ENCODE measurements at regions not wholly inside any gene's neighbourhood (a gene's known extent, or its start where the extent isn't known, plus 50 kb on each side); places are given as distances from the start of the nearest gene placed in this dataset.

DNA sequence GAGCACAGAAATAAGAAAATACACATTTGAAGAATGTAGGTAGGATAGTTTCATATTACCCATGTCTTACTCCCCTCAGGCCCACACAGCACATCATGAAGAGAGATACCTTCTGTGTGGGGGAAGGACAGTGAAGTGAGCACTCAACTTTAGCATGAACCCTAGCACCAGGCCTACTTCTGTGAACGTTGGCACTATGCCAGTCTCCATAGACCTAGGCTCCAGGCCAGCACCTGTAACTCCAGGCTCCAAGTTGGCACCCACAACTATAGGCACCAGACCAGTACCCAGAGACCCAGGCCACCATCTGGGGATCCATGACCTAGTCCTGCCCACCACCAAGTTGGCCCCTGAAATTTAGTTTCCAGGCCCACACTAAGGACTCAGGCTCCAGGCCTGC lies 410.9 kb downstream of the INSC start:
- TF ChIP-seq POLR2A (IDR thresholded peaks at IDR 0.05): no peak
- TF ChIP-seq, protein P1, sequence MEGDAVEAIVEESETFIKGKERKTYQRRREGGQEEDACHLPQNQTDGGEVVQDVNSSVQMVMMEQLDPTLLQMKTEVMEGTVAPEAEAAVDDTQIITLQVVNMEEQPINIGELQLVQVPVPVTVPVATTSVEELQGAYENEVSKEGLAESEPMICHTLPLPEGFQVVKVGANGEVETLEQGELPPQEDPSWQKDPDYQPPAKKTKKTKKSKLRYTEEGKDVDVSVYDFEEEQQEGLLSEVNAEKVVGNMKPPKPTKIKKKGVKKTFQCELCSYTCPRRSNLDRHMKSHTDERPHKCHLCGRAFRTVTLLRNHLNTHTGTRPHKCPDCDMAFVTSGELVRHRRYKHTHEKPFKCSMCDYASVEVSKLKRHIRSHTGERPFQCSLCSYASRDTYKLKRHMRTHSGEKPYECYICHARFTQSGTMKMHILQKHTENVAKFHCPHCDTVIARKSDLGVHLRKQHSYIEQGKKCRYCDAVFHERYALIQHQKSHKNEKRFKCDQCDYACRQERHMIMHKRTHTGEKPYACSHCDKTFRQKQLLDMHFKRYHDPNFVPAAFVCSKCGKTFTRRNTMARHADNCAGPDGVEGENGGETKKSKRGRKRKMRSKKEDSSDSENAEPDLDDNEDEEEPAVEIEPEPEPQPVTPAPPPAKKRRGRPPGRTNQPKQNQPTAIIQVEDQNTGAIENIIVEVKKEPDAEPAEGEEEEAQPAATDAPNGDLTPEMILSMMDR (IDR thresholded peaks at IDR 0.05): no peak
